RWPE2 (cell line): ENCODE measurements at regions not wholly inside any gene's neighbourhood (a gene's known extent, or its start where the extent isn't known, plus 50 kb on each side); places are given as distances from the start of the nearest gene placed in this dataset.

ENCODE experiments used
- ATAC-seq: fragments of 200-7000 bp; cut with Tn5 transposase; 3 replicates; pipeline ENCODE4 v1.9.1; 2021; ENCODE audit warnings: low read depth
- DNase-seq: peaks from one replicate; pipeline ENCODE4 v3.0.0-alpha.2; 2020; ENCODE audit warnings: low spot score
- H3K27ac ChIP-seq: fragments of 450-650 bp; 2 replicates; pipeline ENCODE4 v1.5.1; 2017; ENCODE audit warnings: mild to moderate bottlenecking; ENCODE audit not compliant: poor library complexity, severe bottlenecking
- H3K27me3 ChIP-seq: fragments of 250-450 bp; sonication (Bioruptor Pico); 2 replicates; pipeline ENCODE4 v1.5.1; 2021; ENCODE audit warnings: mild to moderate bottlenecking, moderate library complexity; ENCODE audit not compliant: insufficient read depth, poor library complexity, severe bottlenecking
- H3K36me3 ChIP-seq: fragments of 250-450 bp; sonication (Bioruptor Pico); 2 replicates; pipeline ENCODE4 v1.5.1; 2020; ENCODE audit warnings: low read depth, mild to moderate bottlenecking, moderate library complexity
- H3K4me1 ChIP-seq: fragments of 250-450 bp; sonication (Bioruptor Pico); 2 replicates; pipeline ENCODE4 v1.5.1; 2021; ENCODE audit warnings: mild to moderate bottlenecking, moderate library complexity; ENCODE audit not compliant: insufficient read depth, poor library complexity, severe bottlenecking
- H3K4me3 ChIP-seq: fragments of 250-450 bp; sonication (Bioruptor Pico); 2 replicates; pipeline ENCODE4 v1.5.1; 2021; ENCODE audit warnings: mild to moderate bottlenecking, moderate library complexity; ENCODE audit not compliant: severe bottlenecking
- H3K9me3 ChIP-seq: fragments of 250-450 bp; sonication (Bioruptor Pico); 2 replicates; pipeline ENCODE4 v1.5.1; 2021; ENCODE audit warnings: mild to moderate bottlenecking, moderate library complexity; ENCODE audit not compliant: severe bottlenecking
- CTCF ChIP-seq: fragments of 450-650 bp; IDR thresholded peaks from one replicate; pipeline ENCODE4 v1.5.1; 2017; ENCODE audit warnings: mild to moderate bottlenecking, moderate library complexity; ENCODE audit not compliant: poor library complexity, severe bottlenecking

- Histone ChIP-seq H3K4me1 (no peaks in the 10 kb centered on the region), H3K36me3 (no peaks in the 10 kb centered on the region), H3K27me3 (no peaks in the 10 kb centered on the region), H3K4me3 (no peak overlapping the region), H3K9me3 (no peaks in the 10 kb centered on the region), H3K27ac (no peak overlapping the region)
- no peak for TF ChIP-seq CTCF
- ATAC-seq = no peak
- DNase-seq = no peak
Measured at GRCh38 chrX:39536211-39536610, 561.5 kb downstream of the BCOR start.

- no peak for ATAC-seq
- Histone ChIP-seq H3K9me3 (no peaks in the 10 kb centered on the region), H3K27me3 (no peaks in the 10 kb centered on the region), H3K4me3 (no peak overlapping the region), H3K4me1 (no peaks in the 10 kb centered on the region), H3K27ac (no peak overlapping the region), H3K36me3 (no peaks in the 10 kb centered on the region)
- no peak for TF ChIP-seq CTCF
- no peak for DNase-seq
Measured at GRCh38 chrX:39541881-39542280, 555.9 kb downstream of the BCOR start.

- Histone ChIP-seq H3K4me3 (no peak overlapping the region), H3K36me3 (no peaks in the 10 kb centered on the region), H3K4me1 (no peaks in the 10 kb centered on the region), H3K9me3 (no peaks in the 10 kb centered on the region), H3K27ac (no peak overlapping the region), H3K27me3 (no peaks in the 10 kb centered on the region)
- TF ChIP-seq CTCF = no peak
- DNase-seq = no peak
- ATAC-seq = no peak
Measured at GRCh38 chrX:39542316-39542715, 555.4 kb downstream of the BCOR start.

GRCh38 chrX:39550795-39551361 lies 546.9 kb downstream of the BCOR start:
- DNase-seq (no peak), ATAC-seq (no peak)
- Histone ChIP-seq H3K4me3 (no peak overlapping the region), H3K9me3 (no peaks in the 10 kb centered on the region), H3K36me3 (no peaks in the 10 kb centered on the region), H3K27me3 (no peaks in the 10 kb centered on the region), H3K27ac (no peak overlapping the region), H3K4me1 (no peaks in the 10 kb centered on the region)
- no peak for TF ChIP-seq CTCF

- H3K4me1 ChIP-seq = no peaks in the 10 kb centered on the region
- ATAC-seq = no peak
- no peak for DNase-seq
- H3K36me3 ChIP-seq = no peaks in the 10 kb centered on the region
- H3K4me3 ChIP-seq = no peak overlapping the region
- no peak for TF ChIP-seq CTCF
- H3K9me3 ChIP-seq = no peaks in the 10 kb centered on the region
- no peak overlapping the region for H3K27ac ChIP-seq
- H3K27me3 ChIP-seq = no peaks in the 10 kb centered on the region
Measured at GRCh38 chrX:39551762-39552161, 546.0 kb downstream of the BCOR start.
